Keratinocyte (primary cell): ENCODE measurements at regions not wholly inside any gene's neighbourhood (a gene's known extent, or its start where the extent isn't known, plus 50 kb on each side); places are given as distances from the start of the nearest gene placed in this dataset.

Experiments
- DNase-seq: peaks from one replicate; pipeline ENCODE4 v3.0.0-alpha.2; 2011; ENCODE audit warnings: low read depth, missing footprints, low spot score
- FAIRE-seq: peaks from 2 replicates; lab custom pipeline; 2011; peaks lifted over from hg19 to GRCh38; lab: Jason Lieb, UNC
- H2AFZ ChIP-seq: 2 replicates; pipeline ENCODE4 v1.6.0; 2012; ENCODE audit warnings: low read length, control low read depth, inconsistent platforms; ENCODE audit not compliant: control insufficient read depth
- H3K27ac ChIP-seq: 2 replicates; pipeline ENCODE4 v1.5.1; 2011; ENCODE audit warnings: low read length; ENCODE audit not compliant: control insufficient read depth, insufficient read depth
- H3K27me3 ChIP-seq: 3 replicates; pipeline ENCODE4 v1.6.0; 2011; ENCODE audit warnings: low read length; ENCODE audit not compliant: control insufficient read depth, insufficient read depth; ENCODE audit errors: extremely low read depth
- H3K36me3 ChIP-seq, 2 experiments: 2 replicates in 1 of 2; 3 replicates in 1 of 2; pipeline ENCODE4 v1.5.1; 2011; ENCODE audit warnings: low read length in 2 of 2, mild to moderate bottlenecking in 1 of 2; ENCODE audit not compliant: control insufficient read depth in 2 of 2, insufficient read depth in 2 of 2; ENCODE audit errors: extremely low read depth in 1 of 2
- H3K4me1 ChIP-seq: 3 replicates; pipeline ENCODE4 v1.5.1; 2011; ENCODE audit warnings: low read length; ENCODE audit not compliant: control insufficient read depth, insufficient read depth; ENCODE audit errors: extremely low read depth
- H3K4me2 ChIP-seq: 3 replicates; pipeline ENCODE4 v1.6.0; 2011; ENCODE audit warnings: low read depth, low read length; ENCODE audit not compliant: control insufficient read depth, insufficient read depth; ENCODE audit errors: extremely low read depth
- H3K4me3 ChIP-seq, 3 experiments: fragments of 200-600 bp in 1 of 3; sonication (generic) in 1 of 3; 2 replicates in 2 of 3; 3 replicates in 1 of 3; pipeline ENCODE4 v1.5.1; 2011 to 2016; ENCODE audit warnings: low read length in 3 of 3, mild to moderate bottlenecking in 3 of 3, control low read depth in 2 of 3, inconsistent platforms in 1 of 3, low read depth in 1 of 3, mixed read lengths in 1 of 3, mixed run types in 1 of 3, moderate library complexity in 1 of 3; ENCODE audit not compliant: control insufficient read depth in 2 of 3, insufficient read depth in 2 of 3; ENCODE audit errors: extremely low read depth in 1 of 3
- H3K79me2 ChIP-seq: 2 replicates; pipeline ENCODE4 v1.6.0; 2012; ENCODE audit warnings: low read length; ENCODE audit not compliant: control insufficient read depth, insufficient read depth
- H3K9ac ChIP-seq: 3 replicates; pipeline ENCODE4 v1.6.0; 2011; ENCODE audit warnings: low read length; ENCODE audit not compliant: control insufficient read depth, insufficient read depth; ENCODE audit errors: extremely low read depth
- H3K9me1 ChIP-seq: 3 replicates; pipeline ENCODE4 v1.6.0; 2011; ENCODE audit warnings: low read length; ENCODE audit not compliant: control insufficient read depth, insufficient read depth; ENCODE audit errors: extremely low read depth
- H3K9me3 ChIP-seq: 2 replicates; pipeline ENCODE4 v1.5.1; 2012; ENCODE audit warnings: low read depth, low read length; ENCODE audit not compliant: control insufficient read depth
- H4K20me1 ChIP-seq: 3 replicates; pipeline ENCODE4 v1.6.0; 2011; ENCODE audit warnings: low read length; ENCODE audit not compliant: control insufficient read depth, insufficient read depth; ENCODE audit errors: extremely low read depth
- EZH2 ChIP-seq: IDR thresholded peaks from one replicate; pipeline ENCODE4 v1.6.1; 2012; ENCODE audit warnings: inconsistent platforms, mild to moderate bottlenecking, low read length, moderate library complexity
- dilution Hi-C: fragments of 300-500 bp; cut with MboI; formaldehyde crosslinking; loops from one replicate; pipeline ENCODE4 v1.7.0; 2020; ENCODE audit warnings: low sequenced_read_pairs; ENCODE audit not compliant: extremely low pct_ligation_motif_present
- TF ChIP-seq, protein P1 (sequence below), 3 experiments: IDR thresholded peaks in 1 of 3; conservative IDR thresholded peaks in 1 of 3; optimal IDR thresholded peaks in 1 of 3; 2 replicates in 2 of 3; 3 replicates in 1 of 3; pipeline versions ENCODE3 to v1.5.1; 2011; ENCODE audit warnings: low read length in 3 of 3, mild to moderate bottlenecking in 3 of 3, moderate library complexity in 2 of 3, control low read depth in 1 of 3, inconsistent platforms in 1 of 3; ENCODE audit not compliant: insufficient read depth in 2 of 3; ENCODE audit errors: extremely low read depth in 1 of 3

DNA sequence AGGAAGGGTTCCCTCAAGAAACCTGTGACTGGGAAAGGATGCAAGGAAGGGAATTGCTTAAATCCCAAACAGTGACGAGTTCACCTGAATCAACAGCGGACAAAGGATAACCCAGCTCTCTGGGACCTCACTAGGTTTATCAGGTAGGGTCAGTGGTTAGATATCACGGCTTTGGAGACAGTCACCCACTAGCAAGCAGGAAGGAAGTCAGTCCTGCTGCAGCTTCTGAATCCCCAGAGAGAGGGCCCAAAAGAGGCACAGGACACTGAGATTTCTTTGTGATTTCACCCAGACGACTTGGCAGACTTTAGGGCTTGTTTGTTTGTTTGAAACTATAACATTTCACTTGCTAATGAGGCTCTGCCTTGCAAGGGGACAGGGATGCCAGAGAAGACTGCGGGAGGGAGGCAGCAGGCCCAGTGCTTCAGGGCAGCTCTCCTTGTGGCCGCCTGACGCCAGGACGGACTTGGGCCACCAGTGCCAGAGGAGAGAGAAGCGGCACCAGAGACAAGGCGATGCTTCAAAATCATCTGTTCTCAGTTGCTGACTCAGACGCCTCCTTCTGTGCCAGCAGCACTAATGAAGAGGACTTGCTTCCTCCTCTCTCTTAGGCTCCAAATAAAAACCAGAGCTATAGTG is 275.6 kb upstream of the SLC30A5 start:
- DNase-seq: no peak
- Histone ChIP-seq H3K4me3 (no peak overlapping the region), H3K36me3 (no peaks in the 10 kb centered on the region), H3K9me3 (no peaks in the 10 kb centered on the region), H3K4me2 (no peak overlapping the region), H3K9me1 (no peaks in the 10 kb centered on the region), H3K27me3 (peaks cover 4% of the 10 kb centered on the region), H3K9ac (no peak overlapping the region), H3K79me2 (no peaks in the 10 kb centered on the region), H4K20me1 (no peaks in the 10 kb centered on the region), H2AFZ (no peak overlapping the region), H3K4me1 (no peaks in the 10 kb centered on the region), H3K27ac (no peak overlapping the region)
- TF ChIP-seq, protein P1, sequence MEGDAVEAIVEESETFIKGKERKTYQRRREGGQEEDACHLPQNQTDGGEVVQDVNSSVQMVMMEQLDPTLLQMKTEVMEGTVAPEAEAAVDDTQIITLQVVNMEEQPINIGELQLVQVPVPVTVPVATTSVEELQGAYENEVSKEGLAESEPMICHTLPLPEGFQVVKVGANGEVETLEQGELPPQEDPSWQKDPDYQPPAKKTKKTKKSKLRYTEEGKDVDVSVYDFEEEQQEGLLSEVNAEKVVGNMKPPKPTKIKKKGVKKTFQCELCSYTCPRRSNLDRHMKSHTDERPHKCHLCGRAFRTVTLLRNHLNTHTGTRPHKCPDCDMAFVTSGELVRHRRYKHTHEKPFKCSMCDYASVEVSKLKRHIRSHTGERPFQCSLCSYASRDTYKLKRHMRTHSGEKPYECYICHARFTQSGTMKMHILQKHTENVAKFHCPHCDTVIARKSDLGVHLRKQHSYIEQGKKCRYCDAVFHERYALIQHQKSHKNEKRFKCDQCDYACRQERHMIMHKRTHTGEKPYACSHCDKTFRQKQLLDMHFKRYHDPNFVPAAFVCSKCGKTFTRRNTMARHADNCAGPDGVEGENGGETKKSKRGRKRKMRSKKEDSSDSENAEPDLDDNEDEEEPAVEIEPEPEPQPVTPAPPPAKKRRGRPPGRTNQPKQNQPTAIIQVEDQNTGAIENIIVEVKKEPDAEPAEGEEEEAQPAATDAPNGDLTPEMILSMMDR (optimal IDR thresholded peaks at IDR 0.05 in 1 of 3, IDR thresholded peaks at IDR 0.05 in 1 of 3, conservative IDR thresholded peaks at IDR 0.05 in 1 of 3; ENCODE audit: extremely low read depth in 1 of 3, insufficient read depth in 2 of 3, low read length in 3 of 3): no peak
- no peak for TF ChIP-seq EZH2
- no peak for FAIRE-seq
- dilution Hi-C loops: no loop called here

DNA sequence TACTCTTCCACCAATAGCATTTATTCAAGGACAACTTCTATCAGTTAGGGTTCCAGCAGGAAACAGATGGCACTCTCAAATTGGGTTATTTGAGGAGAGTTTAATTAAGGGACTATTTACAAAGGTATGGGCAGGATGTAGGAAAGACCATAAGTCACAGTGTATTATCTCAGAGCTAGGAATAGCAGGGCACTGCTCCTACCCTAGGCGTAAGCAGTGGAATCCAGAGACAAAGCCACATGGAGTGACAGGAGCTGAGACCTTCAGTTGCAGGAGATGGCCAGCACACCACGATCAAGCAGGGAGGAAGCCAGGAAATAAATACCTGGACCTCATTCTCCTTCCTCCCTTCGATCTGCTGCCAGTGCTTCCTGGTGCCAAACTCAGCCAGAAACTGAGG is 274.9 kb upstream of the SLC30A5 start:
- DNase-seq (no peak), FAIRE-seq (no peak)
- Histone ChIP-seq H3K4me1 (no peaks in the 10 kb centered on the region), H3K9ac (no peak overlapping the region), H4K20me1 (no peaks in the 10 kb centered on the region), H3K27me3 (peaks cover 4% of the 10 kb centered on the region), H3K79me2 (no peaks in the 10 kb centered on the region), H3K27ac (no peak overlapping the region), H3K9me3 (no peaks in the 10 kb centered on the region), H3K36me3 (no peaks in the 10 kb centered on the region), H2AFZ (no peak overlapping the region), H3K9me1 (no peaks in the 10 kb centered on the region), H3K4me2 (no peak overlapping the region), H3K4me3 (no peak overlapping the region)
- TF ChIP-seq, protein P1 (optimal IDR thresholded peaks at IDR 0.05 in 1 of 3, IDR thresholded peaks at IDR 0.05 in 1 of 3, conservative IDR thresholded peaks at IDR 0.05 in 1 of 3; ENCODE audit: extremely low read depth in 1 of 3, insufficient read depth in 2 of 3, low read length in 3 of 3): no peak
- no peak for TF ChIP-seq EZH2
- dilution Hi-C loops: no loop called here
